Muscle of arm (tissue), 1 donor: ENCODE measurements at regions not wholly inside any gene's neighbourhood (a gene's known extent, or its start where the extent isn't known, plus 50 kb on each side); places are given as distances from the start of the nearest gene placed in this dataset.

Experiments used
- DNase-seq: peaks from one replicate; pipeline ENCODE4 v3.0.0-alpha.2; 2013

GRCh38 chr2:139165041-139165440 lies 384.9 kb upstream of the NXPH2 start:
- no peak for DNase-seq

- DNase-seq: no peak
These were observed 382.8 kb upstream of the NXPH2 start for GRCh38 chr2:139162957-139163356.

- no peak for DNase-seq
These were observed 382.3 kb upstream of the NXPH2 start for GRCh38 chr2:139162456-139162855.

- DNase-seq: no peak
These were observed 380.6 kb upstream of the NXPH2 start for GRCh38 chr2:139160836-139161235.

- no peak for DNase-seq
These were observed 379.0 kb upstream of the NXPH2 start for GRCh38 chr2:139159177-139159576.

GRCh38 chr2:139156730-139157129 lies 376.5 kb upstream of the NXPH2 start:
- no peak for DNase-seq

- DNase-seq: no peak
These were observed 375.8 kb upstream of the NXPH2 start for GRCh38 chr2:139155991-139156390.

GRCh38 chr2:139142252-139142880 lies 362.2 kb upstream of the NXPH2 start:
- peak; percentile 31 for DNase-seq

GRCh38 chr2:139124271-139124670 lies 344.1 kb upstream of the NXPH2 start:
- no peak for DNase-seq

GRCh38 chr2:139123795-139124194 lies 343.6 kb upstream of the NXPH2 start:
- no peak for DNase-seq

- no peak for DNase-seq
These were observed 342.5 kb upstream of the NXPH2 start for GRCh38 chr2:139122711-139123158.

- no peak for DNase-seq
These were observed 319.5 kb upstream of the NXPH2 start for GRCh38 chr2:139099721-139100120.

GRCh38 chr2:139098961-139099360 lies 318.8 kb upstream of the NXPH2 start:
- no peak for DNase-seq

- DNase-seq: no peak
These were observed 302.9 kb upstream of the NXPH2 start for GRCh38 chr2:139083121-139083520.

- no peak for DNase-seq
These were observed 300.1 kb upstream of the NXPH2 start for GRCh38 chr2:139080244-139080643.

- no peak for DNase-seq
These were observed 299.1 kb upstream of the NXPH2 start for GRCh38 chr2:139079311-139079710.

GRCh38 chr2:139078376-139078775 lies 298.2 kb upstream of the NXPH2 start:
- DNase-seq: no peak

GRCh38 chr2:139077099-139077737 lies 297.0 kb upstream of the NXPH2 start:
- DNase-seq: no peak

GRCh38 chr2:139067874-139068273 lies 287.7 kb upstream of the NXPH2 start:
- no peak for DNase-seq

GRCh38 chr2:139067072-139067471 lies 286.9 kb upstream of the NXPH2 start:
- DNase-seq: no peak

GRCh38 chr2:139064159-139064558 lies 284.0 kb upstream of the NXPH2 start:
- no peak for DNase-seq

- no peak for DNase-seq
These were observed 279.4 kb upstream of the NXPH2 start for GRCh38 chr2:139059617-139060016.

GRCh38 chr2:139055202-139055601 lies 275.0 kb upstream of the NXPH2 start:
- DNase-seq: no peak

- no peak for DNase-seq
These were observed 267.8 kb upstream of the NXPH2 start for GRCh38 chr2:139048017-139048416.
